LHCN-M2 (cell line): ENCODE measurements at regions not wholly inside any gene's neighbourhood (a gene's known extent, or its start where the extent isn't known, plus 50 kb on each side); places are given as distances from the start of the nearest gene placed in this dataset.
"Not testable (repeated sequence)": the region's sequence is repeated elsewhere in the genome, so short reads cannot be mapped to it uniquely, and the experiment has no call there.

Source experiments
- DNase-seq: peaks from one replicate; pipeline ENCODE4 v3.0.0-alpha.2; 2012; ENCODE audit warnings: low read depth

DNA sequence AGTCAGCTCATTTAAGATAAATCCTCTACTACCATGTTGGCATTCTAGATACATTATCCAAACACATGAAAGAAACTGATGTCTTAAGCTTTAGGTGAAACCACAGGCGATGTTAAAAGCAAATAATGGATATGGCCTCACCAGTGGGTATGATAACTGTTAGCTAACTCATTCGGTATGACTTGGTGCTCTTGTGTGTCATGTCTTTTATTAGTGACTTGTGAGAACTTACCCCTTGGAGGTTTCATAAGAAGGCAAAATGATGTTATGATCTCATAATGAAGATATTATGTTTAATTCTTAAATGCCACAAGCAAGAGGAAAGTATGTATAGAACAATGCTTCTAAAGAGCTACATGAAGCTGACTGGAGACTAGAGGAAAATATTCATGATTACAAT, 1227.0 kb downstream of the EFNA5 start:
- DNase-seq = no peak

DNA sequence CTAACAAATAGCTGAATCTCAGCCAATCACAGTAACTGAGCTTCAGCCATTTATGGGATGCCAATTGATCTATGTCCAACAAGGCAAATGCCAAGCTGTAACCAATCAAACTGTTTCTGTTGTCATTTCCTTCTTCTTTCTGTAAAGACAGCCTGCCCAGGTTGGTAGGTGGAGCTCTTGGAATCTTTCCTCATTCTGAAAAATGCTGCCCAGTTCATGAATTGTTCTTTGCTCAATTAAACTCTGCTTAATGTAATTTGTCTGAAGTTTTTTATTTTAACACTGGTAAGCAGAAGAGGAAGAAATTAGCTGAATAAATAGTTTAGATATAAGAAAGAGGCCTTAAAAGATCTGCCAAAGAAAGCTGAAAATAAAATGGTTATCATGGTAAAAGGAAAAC, 1235.6 kb downstream of the EFNA5 start:
- no peak for DNase-seq

DNA sequence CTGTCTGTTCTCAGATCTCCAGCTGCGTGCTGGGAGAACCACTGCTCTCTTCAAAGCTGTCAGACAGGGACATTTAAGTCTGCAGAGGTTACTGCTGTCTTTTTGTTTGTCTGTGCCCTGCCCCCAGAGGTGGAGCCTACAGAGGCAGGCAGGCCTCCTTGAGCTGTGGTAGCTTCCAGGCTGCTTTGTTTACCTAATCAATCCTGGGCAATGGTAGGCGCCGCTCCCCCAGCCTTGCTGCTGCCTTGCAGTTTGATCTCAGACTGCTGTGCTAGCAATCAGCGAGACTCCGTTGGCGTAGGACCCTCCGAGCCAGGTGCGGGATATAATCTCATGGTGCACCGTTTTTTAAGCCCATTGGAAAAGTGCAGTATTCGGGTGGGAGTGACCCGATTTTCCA, 1240.0 kb downstream of the EFNA5 start:
- DNase-seq = not testable (repeated sequence)

DNA sequence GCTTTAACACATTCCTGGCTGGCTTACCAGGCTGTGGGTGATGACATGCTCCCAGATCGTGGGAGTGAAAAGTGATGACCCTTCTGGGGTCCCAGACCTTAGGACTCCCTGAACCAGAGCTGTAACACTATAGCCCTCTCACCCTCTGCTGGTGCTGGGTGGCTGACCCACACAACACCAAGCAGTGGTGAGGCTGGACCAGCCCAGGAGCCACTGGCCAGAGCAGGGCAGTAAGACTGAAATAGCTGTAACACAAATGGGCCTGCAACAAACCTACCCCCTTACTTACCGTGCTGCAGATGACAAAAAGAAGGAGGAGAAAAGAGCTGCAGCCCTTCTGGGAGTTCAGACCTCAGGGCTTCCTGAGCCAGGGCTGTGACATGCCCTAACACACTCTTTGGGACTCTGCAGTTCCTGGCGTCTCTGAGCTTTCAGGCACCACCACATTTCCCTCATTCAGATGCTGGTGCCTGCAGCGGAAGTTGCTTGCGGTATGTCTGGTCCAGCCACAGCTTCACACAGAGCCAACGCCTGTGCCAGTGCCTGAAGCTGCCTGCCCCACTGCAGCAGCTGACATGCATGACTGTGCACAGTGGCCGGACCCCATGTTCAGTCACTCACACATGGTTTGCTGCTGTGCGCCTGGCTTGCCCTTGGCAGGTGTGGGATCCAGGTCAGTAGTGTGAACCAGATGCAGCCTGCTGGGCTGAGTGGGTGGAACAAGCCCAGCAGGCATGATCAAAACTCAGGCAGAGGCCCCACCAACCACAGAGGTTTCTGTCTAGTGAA, 1247.4 kb downstream of the EFNA5 start:
- no peak for DNase-seq

DNA sequence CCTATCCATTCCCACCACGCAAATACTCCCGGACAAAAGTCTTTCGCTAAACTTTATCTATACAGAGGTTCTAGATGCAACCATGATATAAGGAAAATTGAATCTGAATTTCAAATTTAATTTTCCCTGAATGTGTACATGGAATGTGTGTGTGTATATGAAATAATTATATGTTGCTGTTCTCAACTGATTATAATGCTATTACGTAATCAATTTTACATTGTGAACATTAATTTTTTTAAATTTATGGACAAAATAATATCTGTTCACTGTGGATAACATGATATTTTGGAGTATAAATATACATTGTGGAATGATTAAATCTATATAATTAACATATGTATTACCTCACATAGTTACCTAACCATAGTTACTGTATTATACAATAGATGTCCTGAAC, 1250.6 kb downstream of the EFNA5 start:
- no peak for DNase-seq

DNA sequence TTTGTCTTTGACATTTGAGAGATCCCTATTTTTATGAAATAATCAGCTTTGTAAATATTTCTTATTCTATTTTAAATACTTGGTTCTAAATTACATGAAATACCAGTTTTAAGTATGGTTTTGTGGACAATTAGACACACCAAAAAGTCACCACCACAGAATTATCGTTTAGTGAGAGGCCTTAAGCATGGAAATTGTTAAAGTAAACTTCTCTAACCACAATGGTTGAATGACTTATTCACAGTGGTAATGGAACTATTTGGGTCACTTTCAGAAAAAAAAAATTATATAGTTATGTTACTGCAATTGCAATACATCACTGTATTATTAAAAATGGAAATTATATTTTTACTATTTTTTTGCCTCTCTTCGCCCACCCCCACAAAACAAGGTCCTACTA, 1252.5 kb downstream of the EFNA5 start:
- DNase-seq = peak; percentile 56

DNA sequence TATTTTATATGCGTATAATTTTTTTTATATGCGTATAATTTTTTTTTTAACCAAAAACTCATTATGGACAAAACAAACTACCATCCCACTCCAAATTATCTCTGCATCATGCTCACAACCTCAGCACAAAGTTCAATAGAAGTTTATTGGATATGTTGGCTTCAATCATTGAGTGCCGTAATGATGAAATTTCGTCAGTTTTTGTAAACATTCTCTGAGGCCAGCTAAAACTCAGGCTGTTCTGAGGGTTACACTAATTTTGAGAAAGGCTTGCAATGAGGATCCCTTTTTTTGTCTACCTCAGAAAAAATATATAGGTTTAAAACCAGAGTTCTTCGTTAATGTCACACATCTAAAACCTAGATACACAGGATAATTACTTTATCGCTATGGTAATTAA, 1253.2 kb downstream of the EFNA5 start:
- no peak for DNase-seq

DNA sequence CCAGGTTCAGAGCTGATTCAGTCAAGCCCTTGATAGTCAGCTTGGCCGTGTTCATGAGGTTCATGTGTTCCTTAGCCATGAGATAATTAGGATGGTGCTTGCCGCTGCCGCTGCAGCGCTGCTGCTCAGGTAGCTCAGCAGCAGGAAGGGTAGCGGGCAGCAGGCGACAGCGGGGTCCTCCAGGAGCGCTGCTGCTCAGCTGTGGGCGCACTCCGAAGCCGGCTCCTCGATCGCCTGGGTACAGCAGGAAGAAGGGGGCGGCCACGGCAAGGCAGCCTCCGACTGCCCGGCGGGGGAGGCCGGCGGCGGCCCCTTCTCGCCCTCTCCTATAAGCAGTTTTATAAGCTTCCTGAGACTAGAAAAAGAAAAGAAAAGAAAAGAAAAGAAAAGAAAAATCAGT, 1253.6 kb downstream of the EFNA5 start:
- no peak for DNase-seq

DNA sequence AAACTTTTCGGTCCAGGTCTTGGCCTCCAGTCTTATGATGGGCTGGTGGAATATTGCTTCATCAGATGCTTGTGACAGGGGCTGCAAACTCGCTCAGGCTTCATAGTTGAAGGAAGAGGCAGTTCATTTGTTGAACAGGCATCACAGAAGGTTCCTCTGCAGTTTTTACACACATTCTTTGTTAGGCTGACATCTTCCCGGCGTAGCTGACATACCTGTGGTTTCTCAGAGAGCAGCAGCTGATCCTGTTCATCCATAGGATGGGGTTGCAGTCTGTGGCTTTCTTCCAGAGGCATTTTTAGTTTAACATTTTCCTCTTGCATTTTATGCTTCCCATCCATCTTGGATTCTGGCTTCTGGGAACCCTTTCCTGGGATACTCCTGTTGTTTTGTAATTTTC, 1255.2 kb downstream of the EFNA5 start:
- peak; percentile 90 for DNase-seq

DNA sequence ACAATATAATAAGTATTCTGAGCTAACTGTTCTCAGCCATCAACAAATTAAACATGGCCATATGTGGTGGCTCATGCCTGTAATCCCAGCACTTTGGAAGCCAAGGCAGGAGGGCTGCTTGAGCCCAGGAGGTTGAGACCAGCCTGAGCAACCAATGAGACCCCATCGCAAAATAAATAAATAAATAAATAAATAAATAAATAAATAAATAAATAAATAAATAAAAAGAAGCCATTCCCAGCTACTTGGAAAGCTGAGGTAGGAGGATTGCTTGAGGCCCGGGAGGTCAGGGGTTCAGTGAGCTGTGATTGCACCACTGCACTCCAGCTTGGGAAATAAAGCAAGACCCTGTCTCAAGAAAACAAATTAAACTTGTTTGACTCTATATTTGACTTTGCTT, 1256.4 kb downstream of the EFNA5 start:
- DNase-seq = no peak

DNA sequence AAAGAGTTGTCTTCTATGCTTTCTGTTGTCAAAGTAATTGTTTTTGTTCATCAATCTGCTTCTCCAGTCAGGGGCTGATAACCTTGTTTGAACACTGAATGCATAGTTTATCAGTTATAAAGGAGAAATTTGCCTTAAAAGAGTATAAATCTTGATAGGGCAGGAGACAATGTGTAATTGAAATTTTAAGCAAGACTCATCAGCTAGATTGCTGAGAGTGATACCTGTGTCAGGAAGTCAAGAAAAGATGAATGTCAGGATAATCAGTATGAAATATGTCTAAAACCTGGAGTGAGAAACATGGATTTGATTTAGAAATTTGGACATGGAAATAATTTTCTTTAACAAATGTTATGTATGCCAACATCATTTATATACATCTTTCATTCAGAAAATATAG, 1258.1 kb downstream of the EFNA5 start:
- DNase-seq = no peak

DNA sequence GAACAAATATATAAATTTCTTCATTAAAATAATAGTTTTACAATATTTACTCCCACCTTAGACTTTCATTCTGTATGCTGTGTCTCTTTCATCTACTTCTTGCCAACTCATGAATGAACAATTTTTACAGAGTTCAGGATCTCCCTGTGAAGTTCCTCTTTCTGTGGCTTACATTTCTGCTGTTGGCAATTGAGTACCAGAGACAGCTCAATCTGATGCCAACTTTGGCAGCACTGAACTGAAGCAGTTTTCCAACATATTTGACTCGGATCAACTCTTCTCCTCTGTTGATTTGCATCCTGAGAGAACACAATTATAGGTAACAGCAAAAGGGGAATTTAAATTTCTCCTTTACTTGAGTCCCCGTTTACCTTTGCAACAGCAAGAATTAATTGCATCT, 1262.2 kb downstream of the EFNA5 start:
- DNase-seq = no peak

DNA sequence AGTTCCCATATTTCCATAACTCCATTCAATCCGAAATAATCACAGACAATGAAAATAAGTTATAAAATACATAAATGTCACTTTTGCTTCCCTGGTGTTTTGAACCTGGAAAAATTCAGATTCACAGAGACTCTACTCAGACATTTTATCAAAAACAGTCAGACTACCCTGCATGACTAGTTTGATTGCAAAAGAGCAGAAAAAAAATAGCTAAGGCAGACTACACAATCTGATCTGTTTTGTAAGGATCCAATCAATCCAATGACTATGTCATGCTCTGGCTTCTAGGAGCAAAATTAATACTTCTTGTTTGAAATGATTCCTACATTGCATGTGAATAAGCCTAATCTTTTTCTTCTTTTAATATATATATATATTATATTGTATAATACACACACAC, 1262.6 kb downstream of the EFNA5 start:
- no peak for DNase-seq

DNA sequence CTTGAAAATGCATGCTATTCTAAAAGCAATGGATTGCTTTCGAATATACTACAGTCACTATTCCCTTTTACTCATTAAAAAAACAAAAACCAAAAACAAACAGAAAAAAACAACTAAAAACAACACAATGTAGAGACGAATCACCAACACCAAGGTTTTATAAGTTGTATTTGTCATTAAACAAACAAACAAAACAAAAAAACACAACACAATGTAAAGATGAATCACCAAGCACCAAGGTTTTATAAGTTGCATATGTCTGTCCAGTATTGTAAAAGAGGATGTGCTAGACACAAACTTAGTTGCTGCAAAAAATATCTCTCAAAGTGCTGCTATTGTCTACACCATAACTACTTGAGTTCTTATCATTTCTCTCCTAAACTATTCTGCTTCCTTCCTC, 1269.2 kb downstream of the EFNA5 start:
- DNase-seq = no peak

DNA sequence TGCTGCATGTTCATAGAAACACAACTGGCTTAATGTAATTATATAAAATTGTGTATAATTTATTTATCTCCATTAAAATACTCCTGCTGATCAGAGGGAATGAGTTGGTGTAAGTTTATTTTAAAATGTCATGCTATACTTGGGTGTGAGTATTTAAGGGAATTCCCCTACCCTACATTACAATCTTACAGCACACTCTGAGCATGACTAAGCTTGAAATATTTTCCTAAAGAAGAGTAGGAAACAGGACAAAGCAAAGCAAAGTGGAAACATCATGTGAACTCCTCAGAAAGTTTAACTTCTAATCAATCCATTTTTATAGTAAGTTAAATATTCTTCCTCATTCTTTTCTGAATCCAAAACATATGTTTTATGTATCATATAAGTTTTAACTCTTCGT, 1271.3 kb downstream of the EFNA5 start:
- DNase-seq = peak; percentile 54

DNA sequence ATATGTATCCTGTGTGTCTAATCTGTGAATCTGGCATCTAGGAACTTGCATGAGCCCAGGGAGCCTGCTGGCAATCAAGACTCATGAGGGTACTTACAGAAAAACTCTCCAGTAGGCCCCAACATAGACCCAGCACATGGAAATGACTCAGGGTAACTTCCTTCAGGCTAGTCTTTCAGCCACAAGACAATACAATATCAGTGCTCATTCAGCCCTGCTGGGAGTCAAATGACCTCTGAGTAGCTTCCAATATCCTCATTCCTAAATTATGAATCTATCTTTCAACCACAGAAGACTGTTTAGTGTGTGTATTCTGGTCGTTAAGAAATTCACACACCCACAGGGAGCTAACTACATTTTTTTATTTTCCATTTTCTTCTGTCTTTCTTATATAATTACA, 1273.0 kb downstream of the EFNA5 start:
- DNase-seq = peak; percentile 98

DNA sequence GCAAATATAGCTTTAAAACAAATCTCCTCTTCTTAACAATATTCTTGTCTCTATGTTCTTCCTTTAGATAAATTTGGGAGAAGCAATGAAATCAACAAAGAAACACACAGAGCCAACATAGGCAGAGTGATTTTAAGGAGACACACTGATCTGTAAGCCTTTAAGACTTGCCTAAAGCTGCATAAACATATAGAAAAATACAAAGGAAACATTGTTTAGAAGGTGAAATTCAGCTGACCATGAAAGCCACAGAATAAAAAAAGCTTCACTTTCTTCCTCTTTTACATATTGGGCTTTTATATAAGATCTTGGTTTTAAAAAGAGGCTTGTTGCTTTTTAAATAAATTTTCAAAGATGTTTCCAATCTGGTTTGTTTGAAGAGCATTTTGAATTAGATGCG, 1277.5 kb downstream of the EFNA5 start:
- DNase-seq = no peak

DNA sequence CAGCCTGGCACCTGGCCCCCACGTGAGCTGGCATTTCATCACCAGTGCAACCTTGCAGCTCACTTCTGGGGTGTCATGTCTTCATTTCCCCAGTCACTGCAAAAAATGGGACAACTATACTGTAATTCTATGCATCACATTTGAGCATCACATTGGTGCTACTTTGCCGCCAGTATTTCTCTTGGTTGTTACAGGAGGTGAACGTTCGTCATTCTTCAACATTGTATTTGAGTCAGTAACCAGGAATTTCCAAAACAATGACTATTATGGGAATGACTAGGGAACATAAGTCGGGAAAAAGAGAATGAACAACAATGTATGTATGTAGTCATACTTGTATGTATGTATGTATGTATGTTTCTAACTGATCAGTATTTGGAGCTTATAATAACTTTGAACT, 1278.0 kb downstream of the EFNA5 start:
- DNase-seq = no peak

DNA sequence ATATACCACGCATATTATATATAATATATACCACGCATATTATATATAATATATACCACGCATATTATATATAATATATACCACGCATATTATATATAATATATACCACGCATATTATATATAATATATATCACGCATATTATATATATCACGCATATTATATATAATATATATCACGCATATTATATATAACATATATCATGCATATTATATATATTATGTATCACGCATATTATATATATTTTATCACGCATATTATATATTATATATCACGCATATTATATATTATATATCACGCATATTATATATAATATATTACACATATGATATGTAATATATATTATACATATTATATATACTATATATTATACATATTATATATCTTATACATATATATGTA, 1283.0 kb downstream of the EFNA5 start:
- DNase-seq = not testable (repeated sequence)

DNA sequence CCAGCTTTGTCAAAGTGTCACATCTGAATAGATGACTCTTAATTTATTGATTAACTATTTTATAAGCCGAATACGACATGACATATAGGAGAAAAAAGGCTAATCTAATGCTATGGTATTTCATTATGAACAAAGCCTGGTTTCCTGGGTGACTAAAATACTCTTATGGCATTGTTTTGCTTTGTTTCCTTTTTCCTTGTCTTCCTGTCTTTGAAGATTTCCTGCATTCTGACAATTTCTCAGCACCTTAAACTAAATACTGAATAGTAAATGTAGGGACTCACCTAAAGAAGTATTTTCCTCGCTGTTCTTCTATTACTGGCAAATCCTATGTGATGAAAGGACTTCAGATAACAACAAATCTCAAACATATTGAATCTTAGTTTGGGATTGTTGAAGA, 1284.5 kb downstream of the EFNA5 start:
- no peak for DNase-seq

DNA sequence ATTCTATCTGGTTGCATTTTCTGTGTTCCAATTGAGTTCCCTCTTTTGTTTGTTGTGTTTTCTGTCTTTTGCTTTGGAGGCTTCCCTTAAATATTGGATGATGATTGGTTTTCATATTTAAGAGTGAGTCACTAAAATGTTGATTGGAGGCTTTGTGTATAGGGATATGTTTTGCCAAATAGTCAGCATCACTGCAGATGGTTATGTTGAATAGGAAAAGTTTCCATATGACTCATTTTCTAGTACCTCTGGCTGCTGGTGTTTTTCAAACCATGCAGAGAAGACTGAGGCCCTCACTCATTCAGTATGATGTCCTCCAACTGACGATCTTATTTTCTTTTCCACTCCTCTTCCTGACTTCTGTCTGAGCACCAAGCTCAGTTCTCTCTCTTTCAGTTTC, 1290.0 kb downstream of the EFNA5 start:
- peak; percentile 57 for DNase-seq

DNA sequence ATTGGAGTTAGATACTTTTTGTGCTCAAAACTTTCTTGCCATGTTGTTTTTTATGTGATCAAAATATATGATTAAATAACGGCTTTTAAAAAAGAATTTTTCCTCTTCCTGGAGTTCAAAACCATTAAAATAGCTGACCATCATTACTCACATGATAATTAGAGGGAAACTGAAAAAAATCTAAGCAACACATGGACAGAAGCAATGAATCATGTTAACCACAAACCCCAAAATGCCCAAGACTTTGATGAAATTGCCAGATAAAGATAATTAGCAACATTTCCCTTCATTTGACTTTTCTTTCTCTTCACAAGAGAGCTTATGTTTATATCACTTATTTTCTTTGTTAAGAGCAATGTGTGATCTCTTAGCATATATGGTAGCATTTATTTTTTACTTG, 1294.2 kb downstream of the EFNA5 start:
- DNase-seq = peak; percentile 76

DNA sequence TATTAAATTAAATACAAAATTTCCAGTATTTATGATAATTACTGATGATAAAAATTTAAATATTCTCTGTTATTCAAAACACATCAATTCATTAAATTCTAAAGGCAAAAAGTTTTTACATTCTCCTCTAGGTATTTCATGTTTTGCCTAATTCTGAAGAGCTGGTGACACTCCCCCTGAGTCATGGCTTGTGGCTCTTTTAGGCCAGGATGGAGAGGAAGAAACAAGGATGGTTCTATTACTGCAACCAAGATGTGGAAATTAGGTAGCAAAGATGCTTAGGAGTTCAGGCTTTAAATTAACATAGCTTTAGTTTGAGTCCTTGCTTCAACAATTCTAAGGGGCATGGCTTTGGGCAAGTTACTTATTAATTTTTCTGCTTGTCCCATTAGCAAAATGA, 1295.8 kb downstream of the EFNA5 start:
- DNase-seq = peak; percentile 41

DNA sequence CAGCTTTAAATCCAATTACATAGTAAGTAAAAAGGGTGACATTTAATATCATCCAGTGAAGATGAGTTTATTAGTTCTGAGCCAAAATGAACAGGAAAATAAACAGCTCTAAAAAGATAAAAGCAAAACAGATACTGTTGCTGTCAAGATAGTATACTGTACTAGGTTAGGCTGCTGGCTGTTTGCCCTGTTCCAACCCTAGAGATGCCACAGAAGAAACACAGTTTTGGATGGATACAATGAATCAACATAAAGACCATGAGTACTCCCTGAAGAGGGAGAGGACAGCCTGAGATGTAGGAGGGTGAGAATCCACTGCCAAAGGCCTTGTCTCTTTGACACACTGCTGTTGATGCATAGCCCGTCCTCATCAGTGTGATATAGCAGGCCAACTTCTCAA, 1302.7 kb downstream of the EFNA5 start:
- no peak for DNase-seq
